ENCODE measurements at regions not wholly inside any gene's neighbourhood (a gene's known extent, or its start where the extent isn't known, plus 50 kb on each side); places are given as distances from the start of the nearest gene placed in this dataset.

DNA sequence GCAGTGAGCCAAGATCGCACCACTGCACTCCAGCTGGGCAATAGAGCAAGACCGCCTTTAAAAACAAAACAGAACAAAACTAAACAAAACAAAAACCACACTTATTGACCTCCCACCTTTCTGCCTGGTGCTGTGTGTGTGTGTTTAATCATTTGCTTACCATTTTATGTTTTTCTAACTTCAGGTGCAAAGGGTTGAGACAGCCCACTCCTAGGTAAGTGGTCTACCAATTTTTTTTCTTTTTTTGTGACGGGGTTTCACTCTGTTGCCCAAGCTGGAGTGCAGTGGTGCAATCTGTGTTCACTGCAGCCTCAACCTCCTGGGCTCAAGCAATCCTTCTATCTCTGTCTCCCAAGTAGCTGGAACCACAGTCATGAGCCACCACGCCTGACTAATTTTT is 65.8 kb downstream of the SALL1 start:
- TF ChIP-seq, protein P1, sequence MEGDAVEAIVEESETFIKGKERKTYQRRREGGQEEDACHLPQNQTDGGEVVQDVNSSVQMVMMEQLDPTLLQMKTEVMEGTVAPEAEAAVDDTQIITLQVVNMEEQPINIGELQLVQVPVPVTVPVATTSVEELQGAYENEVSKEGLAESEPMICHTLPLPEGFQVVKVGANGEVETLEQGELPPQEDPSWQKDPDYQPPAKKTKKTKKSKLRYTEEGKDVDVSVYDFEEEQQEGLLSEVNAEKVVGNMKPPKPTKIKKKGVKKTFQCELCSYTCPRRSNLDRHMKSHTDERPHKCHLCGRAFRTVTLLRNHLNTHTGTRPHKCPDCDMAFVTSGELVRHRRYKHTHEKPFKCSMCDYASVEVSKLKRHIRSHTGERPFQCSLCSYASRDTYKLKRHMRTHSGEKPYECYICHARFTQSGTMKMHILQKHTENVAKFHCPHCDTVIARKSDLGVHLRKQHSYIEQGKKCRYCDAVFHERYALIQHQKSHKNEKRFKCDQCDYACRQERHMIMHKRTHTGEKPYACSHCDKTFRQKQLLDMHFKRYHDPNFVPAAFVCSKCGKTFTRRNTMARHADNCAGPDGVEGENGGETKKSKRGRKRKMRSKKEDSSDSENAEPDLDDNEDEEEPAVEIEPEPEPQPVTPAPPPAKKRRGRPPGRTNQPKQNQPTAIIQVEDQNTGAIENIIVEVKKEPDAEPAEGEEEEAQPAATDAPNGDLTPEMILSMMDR (IDR thresholded peaks at IDR 0.05; ENCODE audit: low read depth, low read length, missing control alignments) = no peak
- H3K4me3 ChIP-seq (replicated peaks; ENCODE audit: low read depth, low read length) = no peak overlapping the region
- DNase-seq (ENCODE audit: extremely low read depth, low read depth) = no peak

DNA sequence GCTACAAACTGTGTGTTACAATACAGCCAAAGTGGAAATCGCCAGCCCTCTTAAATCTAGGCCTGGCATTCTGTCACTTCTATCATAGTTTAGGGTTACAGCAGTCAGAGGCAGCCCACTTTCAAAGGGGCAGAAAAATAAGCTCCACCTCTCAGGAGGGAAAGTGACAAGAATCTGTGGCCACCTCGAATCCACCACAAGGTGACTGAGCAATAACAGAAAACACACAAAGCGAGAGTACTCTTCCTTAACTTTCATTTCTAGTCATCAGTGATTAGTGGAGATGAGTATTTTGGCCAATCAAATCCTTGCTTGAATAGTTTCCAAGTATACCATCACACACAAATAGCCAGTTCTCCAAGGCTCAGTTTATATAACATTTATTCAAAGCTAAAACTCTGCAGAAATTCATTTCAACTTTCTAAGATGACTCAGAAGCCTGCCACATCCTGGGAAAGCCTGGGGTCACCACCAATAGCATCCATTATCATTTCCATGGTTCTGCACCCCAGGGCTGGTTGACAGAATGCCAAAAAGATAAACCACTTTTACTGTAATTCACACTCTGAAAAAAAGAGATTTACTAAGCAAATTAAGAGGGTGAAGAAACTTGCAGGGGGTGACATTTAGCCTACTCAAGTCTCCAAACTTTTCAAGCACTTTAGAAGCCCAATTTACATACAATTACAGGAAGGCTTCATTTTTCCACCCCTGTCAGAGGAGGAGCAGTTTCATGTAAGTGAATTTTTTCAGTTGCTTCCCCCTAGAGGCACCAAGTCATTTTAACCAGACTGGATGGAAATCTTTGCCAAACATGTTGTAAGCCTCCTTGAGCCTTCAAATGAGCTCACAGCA is 66.8 kb downstream of the SALL1 start:
- TF ChIP-seq, protein P1 (IDR thresholded peaks at IDR 0.05; ENCODE audit: low read depth, low read length, missing control alignments) = no peak
- DNase-seq (ENCODE audit: extremely low read depth, low read depth) = no peak
- H3K4me3 ChIP-seq (replicated peaks; ENCODE audit: low read depth, low read length) = no peak overlapping the region

DNA sequence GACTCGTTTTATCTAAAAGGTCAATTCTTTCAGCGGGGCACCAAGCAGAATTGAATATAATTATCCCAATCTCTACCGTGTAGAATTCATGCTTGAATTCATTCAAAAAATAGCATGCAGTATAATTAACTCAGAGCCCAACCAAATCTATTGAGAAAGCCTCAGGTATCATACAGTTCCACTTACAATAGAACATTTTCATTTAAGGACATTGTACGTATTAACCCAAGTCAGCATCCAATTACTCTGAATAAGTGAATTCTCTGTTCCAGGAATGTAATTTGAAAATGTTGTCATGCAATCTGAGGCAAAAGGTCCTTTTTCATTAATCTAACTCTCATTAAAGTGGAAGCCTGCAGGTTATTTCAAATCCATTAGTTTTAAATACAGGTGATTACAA is 78.5 kb downstream of the SALL1 start:
- no peak overlapping the region for H3K4me3 ChIP-seq (replicated peaks; ENCODE audit: low read depth, low read length)
- TF ChIP-seq, protein P1 (IDR thresholded peaks at IDR 0.05; ENCODE audit: low read depth, low read length, missing control alignments) = no peak
- DNase-seq (ENCODE audit: extremely low read depth, low read depth) = no peak

DNA sequence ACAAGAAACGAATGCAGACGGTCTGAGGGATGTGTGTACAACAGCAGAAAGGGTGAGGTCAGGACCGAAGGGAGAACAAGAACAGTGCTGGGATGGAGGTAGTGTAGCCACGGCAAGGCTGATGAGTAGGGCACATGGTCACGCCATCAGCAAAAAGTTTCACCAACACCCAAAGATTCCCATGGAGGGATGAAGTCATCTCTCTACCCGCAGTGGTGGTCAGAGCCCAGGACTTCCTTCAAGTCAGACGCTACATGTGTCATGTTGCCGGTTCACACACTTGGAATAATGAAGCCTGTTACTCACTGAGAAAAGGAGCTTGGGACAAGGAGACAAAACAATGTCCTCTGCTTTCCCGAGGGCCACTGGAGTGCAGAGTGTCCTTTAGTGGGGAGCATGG is 79.7 kb downstream of the SALL1 start:
- DNase-seq (ENCODE audit: extremely low read depth, low read depth) = no peak
- no peak overlapping the region for H3K4me3 ChIP-seq (replicated peaks; ENCODE audit: low read depth, low read length)
- TF ChIP-seq, protein P1 (IDR thresholded peaks at IDR 0.05; ENCODE audit: low read depth, low read length, missing control alignments) = no peak

DNA sequence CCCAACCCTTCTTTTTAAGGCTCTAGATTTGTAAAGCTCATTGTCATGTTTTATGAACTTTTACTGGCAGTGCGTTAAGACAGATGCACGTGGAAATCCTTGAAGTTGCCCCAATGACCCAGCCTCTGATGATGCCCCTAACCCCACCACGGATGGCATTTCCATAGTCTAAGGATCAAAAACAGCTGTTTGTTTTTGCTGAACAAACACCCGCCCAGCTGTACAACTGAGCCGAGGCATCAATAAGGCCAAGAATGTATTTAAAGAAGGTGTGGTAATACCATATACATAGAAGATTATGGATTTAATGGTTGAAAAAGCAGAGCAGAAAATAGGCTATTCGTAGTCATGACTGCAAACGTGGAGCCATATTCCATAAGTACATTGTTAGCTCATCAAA is 83.7 kb downstream of the SALL1 start:
- H3K4me3 ChIP-seq (replicated peaks; ENCODE audit: low read depth, low read length) = no peak overlapping the region
- DNase-seq (ENCODE audit: extremely low read depth, low read depth) = no peak
- TF ChIP-seq, protein P1 (IDR thresholded peaks at IDR 0.05; ENCODE audit: low read depth, low read length, missing control alignments) = no peak

DNA sequence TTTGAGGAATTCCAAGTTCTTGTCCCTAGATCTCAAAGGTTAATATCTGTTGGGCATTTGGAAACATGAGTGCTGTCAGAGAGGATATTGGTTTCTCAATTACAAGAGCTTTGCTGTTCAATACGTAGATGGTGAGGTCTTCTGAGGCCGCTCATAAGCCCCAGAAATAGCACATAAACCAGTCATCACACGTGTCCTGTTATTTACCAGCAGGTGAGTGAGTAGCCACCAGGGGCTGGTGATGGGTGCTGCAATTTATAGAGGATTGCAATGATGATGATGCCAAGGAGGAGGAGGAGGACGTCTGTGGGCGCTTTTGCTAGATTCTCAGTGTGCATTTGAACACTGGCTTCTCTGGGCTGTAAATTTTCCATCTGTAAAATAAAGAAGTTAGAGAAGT is 89.0 kb downstream of the SALL1 start:
- no peak for DNase-seq (ENCODE audit: extremely low read depth, low read depth)
- H3K4me3 ChIP-seq (replicated peaks; ENCODE audit: low read depth, low read length) = no peak overlapping the region
- TF ChIP-seq, protein P1 (IDR thresholded peaks at IDR 0.05; ENCODE audit: low read depth, low read length, missing control alignments) = no peak
